ENCODE measurements at regions not wholly inside any gene's neighbourhood (a gene's known extent, or its start where the extent isn't known, plus 50 kb on each side); places are given as distances from the start of the nearest gene placed in this dataset.

DNA sequence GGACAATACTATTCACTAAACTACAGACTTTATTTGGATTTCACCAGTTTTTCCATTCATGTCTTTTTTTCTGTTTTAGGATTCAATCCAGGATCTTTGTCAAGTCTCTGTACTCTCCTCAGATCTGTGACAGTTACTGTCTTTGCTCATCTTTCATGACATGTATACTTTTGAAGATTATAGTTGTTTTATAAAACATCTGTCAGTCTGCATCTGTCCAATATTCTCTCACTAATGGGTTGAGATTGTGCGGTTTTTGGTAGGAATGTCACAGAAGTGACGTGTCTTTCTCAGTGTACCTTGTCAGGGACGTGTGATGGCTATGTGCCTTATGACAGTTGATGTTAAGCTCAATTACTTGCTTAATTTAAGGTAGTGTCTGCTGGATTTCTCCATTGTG is 124.9 kb upstream of the TPK1 start:
- DNase-seq (ENCODE audit: low spot score) = no peak

DNA sequence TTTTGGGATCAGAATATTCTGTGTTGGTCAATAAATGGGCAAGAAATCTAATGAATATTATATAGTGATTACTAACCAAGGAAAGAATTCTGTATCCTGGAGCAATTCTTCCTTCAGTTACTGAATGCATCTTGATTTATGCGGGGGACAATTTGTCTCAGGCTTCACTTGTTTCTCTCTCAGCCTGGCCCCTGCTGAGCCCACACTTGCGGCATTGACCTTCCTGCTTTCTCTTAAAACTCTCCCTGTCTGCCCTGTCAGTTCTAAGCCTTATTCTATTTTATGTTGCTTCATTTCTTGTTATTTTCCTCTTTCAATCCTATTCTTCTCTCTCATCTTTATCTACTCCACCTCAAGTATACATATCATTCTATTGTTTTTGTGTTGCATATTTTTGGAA is 122.1 kb upstream of the TPK1 start:
- DNase-seq (ENCODE audit: low spot score) = no peak

DNA sequence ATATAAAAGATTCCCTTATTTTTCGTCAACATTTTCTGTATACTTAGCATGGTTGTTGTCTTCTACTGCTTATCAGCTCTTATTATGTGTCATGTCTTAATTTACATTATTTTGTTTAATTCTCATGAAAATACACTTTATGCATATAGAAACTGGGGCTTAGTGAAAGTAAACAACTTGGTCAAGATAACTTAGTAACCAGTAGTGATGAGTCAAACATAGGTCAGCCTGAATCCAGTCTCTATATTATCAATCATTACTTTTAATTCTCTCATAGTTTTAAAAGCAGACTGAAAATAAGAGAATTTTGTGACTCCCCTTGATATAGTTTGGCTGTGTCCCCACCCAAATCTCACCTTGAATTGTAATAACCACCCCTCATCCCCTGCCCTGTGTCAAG is 119.6 kb upstream of the TPK1 start:
- no peak for DNase-seq (ENCODE audit: low spot score)

DNA sequence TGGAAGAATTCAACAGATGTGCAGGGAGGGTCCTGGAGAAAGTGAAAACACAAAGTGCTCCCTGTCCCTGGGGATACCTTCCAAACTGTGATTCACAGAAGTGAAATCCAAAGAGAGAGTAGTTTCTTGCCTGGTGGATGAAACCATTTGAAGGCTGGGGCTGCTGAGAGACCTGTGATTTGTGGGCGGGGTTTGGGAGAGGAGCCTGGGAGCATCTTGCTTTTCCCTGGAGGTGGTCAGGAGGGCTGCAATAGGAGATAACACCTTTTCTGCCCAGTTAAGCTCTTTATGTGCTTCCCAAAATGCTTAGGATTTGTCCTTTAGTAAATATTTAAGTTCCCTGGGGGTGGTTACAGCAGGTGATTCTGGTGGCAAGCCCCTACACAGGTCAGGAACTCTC is 105.3 kb upstream of the TPK1 start:
- no peak for DNase-seq (ENCODE audit: low spot score)

DNA sequence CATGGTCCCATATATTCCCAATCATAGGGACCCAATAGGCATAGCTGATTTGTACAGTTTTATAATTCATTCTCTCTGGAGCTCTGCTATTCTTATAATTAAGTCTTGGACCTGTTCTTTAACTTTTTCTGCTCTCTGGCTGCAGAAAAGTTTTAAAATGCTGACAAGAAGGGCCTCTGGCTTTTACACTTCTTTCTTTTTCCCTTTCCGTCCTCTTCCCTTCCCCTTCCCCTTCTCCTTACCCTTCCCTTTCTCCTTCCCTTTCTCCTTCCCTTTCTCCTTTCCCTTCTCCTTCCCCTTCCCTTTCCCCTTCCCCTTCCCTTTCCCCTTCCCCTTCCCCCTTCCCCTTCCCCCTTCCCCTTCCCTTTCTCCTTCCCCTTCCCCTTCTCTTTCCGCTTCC is 101.3 kb upstream of the TPK1 start:
- no peak for DNase-seq (ENCODE audit: low spot score)

DNA sequence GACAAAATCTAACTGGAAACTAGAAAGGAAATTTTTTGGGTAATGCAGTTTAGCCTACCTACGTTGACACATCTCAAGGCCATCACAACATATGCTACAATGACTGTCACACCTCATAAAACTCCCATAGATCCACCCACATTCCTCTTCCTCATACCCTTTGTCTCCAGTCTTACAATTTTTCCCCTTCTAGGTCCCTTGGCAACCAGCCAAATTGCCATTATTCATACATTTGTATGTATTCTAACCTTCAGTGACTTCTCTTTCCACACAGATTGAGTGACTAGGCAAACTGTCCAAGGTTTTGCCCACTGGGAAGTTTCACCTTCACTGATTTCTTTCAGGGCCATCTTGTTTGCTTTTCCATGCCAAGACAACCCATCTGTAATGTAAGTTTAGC is 100.5 kb upstream of the TPK1 start:
- no peak for DNase-seq (ENCODE audit: low spot score)

DNA sequence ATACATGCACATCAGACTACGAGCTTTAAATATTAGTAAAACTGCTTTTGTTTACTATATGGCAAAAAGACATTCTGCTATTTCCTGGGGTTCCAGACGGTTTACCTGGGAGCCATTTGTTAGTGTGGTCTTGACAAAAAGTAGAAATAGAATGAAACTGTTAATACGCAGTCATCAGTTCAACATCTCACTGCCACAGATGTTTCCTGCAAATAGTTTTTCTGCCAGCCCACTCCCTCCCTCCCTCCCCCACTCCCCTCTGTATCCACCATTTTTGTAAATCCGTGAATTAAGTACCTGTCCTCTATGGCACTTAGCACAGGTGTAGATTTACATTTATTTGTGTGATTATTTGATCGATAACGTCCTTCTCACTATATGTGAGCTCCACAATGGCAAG is 74.6 kb upstream of the TPK1 start:
- DNase-seq (ENCODE audit: low spot score) = no peak

DNA sequence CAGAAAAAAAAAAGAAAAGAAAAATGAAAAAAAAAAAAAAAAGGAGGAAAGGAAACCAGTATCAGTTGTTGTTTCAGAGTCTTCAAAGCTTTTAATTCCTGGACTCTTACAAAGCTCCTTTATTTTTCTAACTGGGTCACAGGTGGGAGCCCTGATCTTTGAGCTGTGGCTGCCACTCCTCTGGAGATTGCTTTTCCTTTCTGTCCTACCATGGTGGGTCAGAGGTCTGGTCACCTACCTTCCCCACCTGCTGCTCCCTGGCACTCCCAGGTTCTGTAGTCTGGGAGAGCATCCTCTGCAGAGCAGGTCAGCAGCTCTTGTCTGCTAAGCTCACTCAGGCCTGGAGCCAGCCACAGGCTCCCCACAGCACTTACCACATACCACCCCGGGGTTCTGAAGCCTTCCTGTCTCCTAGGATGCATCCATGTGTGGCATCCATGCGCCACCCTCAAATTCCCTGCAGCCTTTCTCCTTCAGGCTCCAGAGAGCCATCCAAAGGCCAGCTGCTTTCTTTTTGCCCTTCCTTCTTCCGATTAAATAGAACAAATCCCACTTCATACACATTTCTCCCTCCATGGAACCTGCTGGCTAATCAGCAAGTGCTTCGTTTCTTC is 73.2 kb upstream of the TPK1 start:
- DNase-seq (ENCODE audit: low spot score) = no peak

DNA sequence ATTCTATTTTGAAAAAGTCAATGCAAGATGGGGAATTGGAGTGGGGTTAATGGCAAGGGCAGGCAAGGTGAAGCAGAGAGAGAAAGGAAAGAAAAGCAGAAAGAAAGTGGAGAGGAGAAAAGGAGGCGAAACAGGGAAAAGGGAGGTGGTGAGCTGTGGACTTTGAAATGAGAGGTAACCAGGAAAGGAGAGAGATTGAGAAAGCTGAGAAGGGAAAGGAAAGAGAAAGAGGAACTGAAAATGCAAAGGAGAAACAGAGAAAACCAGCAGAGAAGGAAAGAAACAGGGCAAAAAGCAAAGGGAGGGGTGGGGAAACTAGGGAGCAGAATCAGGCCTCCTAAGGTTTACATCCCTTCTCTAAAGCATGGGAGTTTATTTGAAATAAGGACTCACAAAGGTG is 72.5 kb upstream of the TPK1 start:
- DNase-seq (ENCODE audit: low spot score) = no peak

DNA sequence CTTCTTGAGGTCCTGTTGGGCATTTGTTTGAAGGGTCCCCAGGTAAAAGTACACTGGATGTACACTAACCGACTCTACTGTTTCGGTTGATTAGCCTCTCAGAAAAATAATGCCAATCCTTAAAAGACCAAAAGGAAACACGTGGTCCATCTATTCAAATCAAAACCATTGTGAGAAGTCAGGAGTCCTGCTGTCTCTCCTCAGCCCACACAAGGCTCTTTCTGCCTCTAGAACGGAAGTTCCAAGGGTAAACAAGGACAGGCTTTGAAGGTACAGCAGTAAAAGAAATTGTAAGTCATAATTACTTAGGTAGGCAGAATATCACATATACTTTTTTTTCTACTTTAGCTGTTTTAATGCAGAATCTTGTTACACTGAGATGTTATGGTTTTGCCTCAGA is 71.7 kb upstream of the TPK1 start:
- no peak for DNase-seq (ENCODE audit: low spot score)

DNA sequence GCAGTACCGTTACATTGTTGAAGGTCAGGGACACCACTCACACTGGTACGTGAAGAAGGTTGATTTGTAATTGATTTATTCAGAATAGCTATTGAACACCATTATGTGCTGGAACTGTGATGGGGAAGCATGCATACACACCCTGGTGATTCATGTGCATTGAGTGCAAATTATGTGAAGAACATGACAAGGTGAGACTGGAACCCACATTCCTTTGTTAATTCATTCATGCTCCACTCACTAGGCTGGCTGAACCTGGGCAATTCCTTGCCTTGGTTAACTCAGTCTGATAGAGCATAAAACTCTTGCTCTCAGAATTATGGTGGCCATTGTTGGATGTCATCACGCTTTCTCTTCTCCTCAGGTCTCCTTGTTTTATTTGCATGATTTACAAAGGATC is 67.3 kb upstream of the TPK1 start:
- DNase-seq (ENCODE audit: low spot score) = no peak

DNA sequence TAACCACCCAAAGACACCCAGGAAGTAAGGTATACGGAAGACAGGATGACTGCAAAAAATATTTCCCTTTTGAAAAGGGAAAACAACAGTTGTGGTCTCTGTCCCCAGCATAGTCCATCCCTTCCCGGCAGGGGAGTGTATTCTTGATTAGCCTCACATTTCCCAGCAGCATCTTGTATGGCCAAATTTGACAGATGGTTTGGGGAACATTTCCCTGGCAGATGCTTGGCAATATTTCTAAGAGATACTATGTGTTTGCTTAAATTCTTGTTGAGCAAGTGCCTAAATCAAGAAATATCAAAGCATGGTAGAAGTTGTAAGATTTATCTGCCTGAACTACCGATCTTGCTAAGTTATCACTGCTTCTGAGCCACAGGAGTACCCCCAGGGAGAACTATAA is 56.9 kb upstream of the TPK1 start:
- DNase-seq (ENCODE audit: low spot score) = no peak
